ENCODE measurements at regions not wholly inside any gene's neighbourhood (a gene's known extent, or its start where the extent isn't known, plus 50 kb on each side); places are given as distances from the start of the nearest gene placed in this dataset.

- H3K9me2 ChIP-seq (ENCODE audit: insufficient read depth) = no peaks in the 10 kb centered on the region
- H3K79me2 ChIP-seq (ENCODE audit: insufficient read depth) = no peaks in the 10 kb centered on the region
- TF ChIP-seq EZH2phosphoT487 (IDR thresholded peaks at IDR 0.05; ENCODE audit: insufficient read depth, low read depth) = no peak
- TF ChIP-seq EZH2 (IDR thresholded peaks at IDR 0.05; ENCODE audit: insufficient read depth, poor library complexity, severe bottlenecking) = no peak
- no peaks in the 10 kb centered on the region for H3F3A ChIP-seq (ENCODE audit: insufficient read depth)
- in situ Hi-C loops (cut with MboI) = no loop called here
- no peaks in the 10 kb centered on the region for H4K20me1 ChIP-seq (ENCODE audit: insufficient read depth)
- H3K27me3 ChIP-seq (replicated peaks; ENCODE audit: insufficient read depth) = no peaks in the 10 kb centered on the region
- DNase-seq = no peak
- no peak overlapping the region for H3K4me2 ChIP-seq (ENCODE audit: unreplicated experiment)
- no peaks in the 10 kb centered on the region for H3K4me1 ChIP-seq (ENCODE audit: insufficient read depth)
- H3K36me3 ChIP-seq (ENCODE audit: low read depth) = no peaks in the 10 kb centered on the region
- H3K9ac ChIP-seq = no peak overlapping the region
- no peak overlapping the region for H3K27ac ChIP-seq
- no peak overlapping the region for H3K4me3 ChIP-seq
- no peaks in the 10 kb centered on the region for H3K9me3 ChIP-seq (ENCODE audit: low read depth)
- H2AFZ ChIP-seq = no peak overlapping the region
These were observed 96.7 kb upstream of the PABPC4L start for GRCh38 chr4:134298313-134298712.

- H3K9ac ChIP-seq = no peak overlapping the region
- H3K4me2 ChIP-seq (ENCODE audit: unreplicated experiment) = no peak overlapping the region
- no peaks in the 10 kb centered on the region for H3K27me3 ChIP-seq (replicated peaks; ENCODE audit: insufficient read depth)
- H3F3A ChIP-seq (ENCODE audit: insufficient read depth) = no peaks in the 10 kb centered on the region
- no peak overlapping the region for H3K4me3 ChIP-seq
- no peak for TF ChIP-seq EZH2 (IDR thresholded peaks at IDR 0.05; ENCODE audit: insufficient read depth, poor library complexity, severe bottlenecking)
- no peak overlapping the region for H2AFZ ChIP-seq
- H3K9me3 ChIP-seq (ENCODE audit: low read depth) = no peaks in the 10 kb centered on the region
- no peaks in the 10 kb centered on the region for H4K20me1 ChIP-seq (ENCODE audit: insufficient read depth)
- no peaks in the 10 kb centered on the region for H3K4me1 ChIP-seq (ENCODE audit: insufficient read depth)
- H3K27ac ChIP-seq = no peak overlapping the region
- H3K36me3 ChIP-seq (ENCODE audit: low read depth) = no peaks in the 10 kb centered on the region
- H3K9me2 ChIP-seq (ENCODE audit: insufficient read depth) = no peaks in the 10 kb centered on the region
- no peaks in the 10 kb centered on the region for H3K79me2 ChIP-seq (ENCODE audit: insufficient read depth)
- in situ Hi-C loops (cut with MboI) = no loop called here
- DNase-seq = no peak
These were observed 96.2 kb upstream of the PABPC4L start for GRCh38 chr4:134297765-134298164.

GRCh38 chr4:134282680-134283079 is 81.1 kb upstream of the PABPC4L start:
- no peaks in the 10 kb centered on the region for H3K4me1 ChIP-seq (ENCODE audit: insufficient read depth)
- H3K9ac ChIP-seq = no peak overlapping the region
- WGBS, 2 experiments (ENCODE audit: low coverage in 1 of 2, low lambda C conversion rate in 2 of 2, missing lambda C conversion rate in 2 of 2) = 50 to 64% methylated on average over 2 of the region's 2 CpGs
- in situ Hi-C loops (cut with MboI) = no loop called here
- H3K4me3 ChIP-seq = no peak overlapping the region
- no peaks in the 10 kb centered on the region for H4K20me1 ChIP-seq (ENCODE audit: insufficient read depth)
- no peak overlapping the region for H2AFZ ChIP-seq
- H3K27me3 ChIP-seq (replicated peaks; ENCODE audit: insufficient read depth) = no peaks in the 10 kb centered on the region
- no peak for DNase-seq
- H3K36me3 ChIP-seq (ENCODE audit: low read depth) = no peaks in the 10 kb centered on the region
- no peak overlapping the region for H3K27ac ChIP-seq
- H3F3A ChIP-seq (ENCODE audit: insufficient read depth) = no peaks in the 10 kb centered on the region
- H3K9me3 ChIP-seq (ENCODE audit: low read depth) = no peaks in the 10 kb centered on the region
- TF ChIP-seq EZH2 (IDR thresholded peaks at IDR 0.05; ENCODE audit: insufficient read depth, poor library complexity, severe bottlenecking) (no peak), EZH2phosphoT487 (IDR thresholded peaks at IDR 0.05; ENCODE audit: insufficient read depth, low read depth) (no peak)
- no peak overlapping the region for H3K4me2 ChIP-seq (ENCODE audit: unreplicated experiment)
- H3K9me2 ChIP-seq (ENCODE audit: insufficient read depth) = no peaks in the 10 kb centered on the region; the same call in 1 of the 2 replicates
- H3K79me2 ChIP-seq (ENCODE audit: insufficient read depth) = no peaks in the 10 kb centered on the region

GRCh38 chr4:134278675-134279074 is 77.1 kb upstream of the PABPC4L start:
- H2AFZ ChIP-seq = no peak overlapping the region
- no peaks in the 10 kb centered on the region for H3F3A ChIP-seq (ENCODE audit: insufficient read depth)
- no peaks in the 10 kb centered on the region for H3K27me3 ChIP-seq (replicated peaks; ENCODE audit: insufficient read depth)
- WGBS, 2 experiments (ENCODE audit: low coverage in 1 of 2, low lambda C conversion rate in 2 of 2, missing lambda C conversion rate in 2 of 2) = 7 to 10% methylated on average over 1 of the region's 1 CpG
- H3K9me2 ChIP-seq (ENCODE audit: insufficient read depth) = no peaks in the 10 kb centered on the region; the same call in 1 of the 2 replicates
- no peak overlapping the region for H3K9ac ChIP-seq
- no peaks in the 10 kb centered on the region for H3K4me1 ChIP-seq (ENCODE audit: insufficient read depth)
- H3K4me3 ChIP-seq = no peak overlapping the region
- H3K9me3 ChIP-seq (ENCODE audit: low read depth) = no peaks in the 10 kb centered on the region
- no peaks in the 10 kb centered on the region for H4K20me1 ChIP-seq (ENCODE audit: insufficient read depth)
- no peak overlapping the region for H3K27ac ChIP-seq
- no peak overlapping the region for H3K4me2 ChIP-seq (ENCODE audit: unreplicated experiment)
- no peak for DNase-seq
- no peaks in the 10 kb centered on the region for H3K79me2 ChIP-seq (ENCODE audit: insufficient read depth)
- in situ Hi-C loops (cut with MboI) = no loop called here
- no peaks in the 10 kb centered on the region for H3K36me3 ChIP-seq (ENCODE audit: low read depth)
- no peak for TF ChIP-seq EZH2 (IDR thresholded peaks at IDR 0.05; ENCODE audit: insufficient read depth, poor library complexity, severe bottlenecking)
- TF ChIP-seq EZH2phosphoT487 (IDR thresholded peaks at IDR 0.05; ENCODE audit: insufficient read depth, low read depth) = no peak

GRCh38 chr4:134276476-134276875 is 74.9 kb upstream of the PABPC4L start:
- Histone ChIP-seq H3K9me3 (ENCODE audit: low read depth) (no peaks in the 10 kb centered on the region), H3K9ac (no peak overlapping the region), H3K27me3 (replicated peaks; ENCODE audit: insufficient read depth) (no peaks in the 10 kb centered on the region), H3K4me3 (no peak overlapping the region), H3K4me2 (ENCODE audit: unreplicated experiment) (no peak overlapping the region), H3K79me2 (ENCODE audit: insufficient read depth) (no peaks in the 10 kb centered on the region), H3K27ac (no peak overlapping the region), H2AFZ (no peak overlapping the region), H3F3A (ENCODE audit: insufficient read depth) (no peaks in the 10 kb centered on the region), H3K36me3 (ENCODE audit: low read depth) (no peaks in the 10 kb centered on the region), H3K4me1 (ENCODE audit: insufficient read depth) (no peaks in the 10 kb centered on the region), H4K20me1 (ENCODE audit: insufficient read depth) (no peaks in the 10 kb centered on the region), H3K9me2 (ENCODE audit: insufficient read depth) (no peaks in the 10 kb centered on the region; the same call in 1 of the 2 replicates)
- DNase-seq = no peak
- no peak for TF ChIP-seq EZH2 (IDR thresholded peaks at IDR 0.05; ENCODE audit: insufficient read depth, poor library complexity, severe bottlenecking)
- no peak for TF ChIP-seq EZH2phosphoT487 (IDR thresholded peaks at IDR 0.05; ENCODE audit: insufficient read depth, low read depth)
- WGBS, 2 experiments (ENCODE audit: low coverage in 1 of 2, low lambda C conversion rate in 2 of 2, missing lambda C conversion rate in 2 of 2) = 12 to 27% methylated on average over 2 of the region's 2 CpGs
- in situ Hi-C loops (cut with MboI) = no loop called here

Data from GM23248 (cell line).